H1 (cell line): ENCODE measurements at regions not wholly inside any gene's neighbourhood (a gene's known extent, or its start where the extent isn't known, plus 50 kb on each side); places are given as distances from the start of the nearest gene placed in this dataset.

ENCODE experiments used
- CTCF ChIA-PET: fragments of 300-600 bp; sonication (Branson Sonifier 250); formaldehyde crosslinking; loops from one replicate; lab custom pipeline; 2021; ENCODE audit not compliant: partially characterized antibody; lab: Charles Lee
- POLR2A ChIA-PET: fragments of 300-600 bp; sonication (Branson Sonifier 250); formaldehyde crosslinking; loops from one replicate; lab custom pipeline; 2021; ENCODE audit warnings: inconsistent platforms; ENCODE audit not compliant: partially characterized antibody; lab: Charles Lee
- DNase-seq, 2 experiments: peaks; one replicate each; pipeline versions ENCODE4 v3.0.0 to v3.0.0-alpha.2; 2010 to 2022; ENCODE audit warnings: low spot score in 2 of 2, low read depth in 1 of 2, mixed read lengths in 1 of 2
- FAIRE-seq: peaks from 2 replicates; lab custom pipeline; 2011; peaks lifted over from hg19 to GRCh38; lab: Jason Lieb, UNC
- H2AFZ ChIP-seq: 2 replicates; pipeline ENCODE4 v1.8.1; 2012; ENCODE audit warnings: low read length, inconsistent platforms
- H2AK5ac ChIP-seq: 2 replicates; pipeline ENCODE4 v1.6.1; 2013; ENCODE audit warnings: low read depth, low read length
- H2BK120ac ChIP-seq: replicated peaks from 2 replicates; pipeline ENCODE3; 2013; ENCODE audit warnings: low read depth, low read length, inconsistent platforms
- H2BK12ac ChIP-seq: 2 replicates; pipeline ENCODE4 v1.6.1; 2013; ENCODE audit warnings: low read depth, low read length
- H2BK15ac ChIP-seq: 2 replicates; pipeline ENCODE4 v1.6.1; 2013; ENCODE audit warnings: low read length
- H2BK20ac ChIP-seq: 2 replicates; pipeline ENCODE4 v1.6.1; 2013; ENCODE audit warnings: low read length
- H2BK5ac ChIP-seq: 2 replicates; pipeline ENCODE4 v1.6.1; 2013; ENCODE audit warnings: low read depth, low read length
- H3K14ac ChIP-seq: 2 replicates; pipeline ENCODE4 v1.6.1; 2013; ENCODE audit warnings: inconsistent platforms; ENCODE audit not compliant: insufficient read length
- H3K18ac ChIP-seq: 2 replicates; pipeline ENCODE4 v1.6.1; 2013; ENCODE audit warnings: low read length; ENCODE audit errors: extremely low read depth
- H3K23ac ChIP-seq: 2 replicates; pipeline ENCODE4 v1.6.1; 2013; ENCODE audit warnings: inconsistent platforms; ENCODE audit not compliant: insufficient read length
- H3K23me2 ChIP-seq: 2 replicates; pipeline ENCODE4 v1.6.1; 2013; ENCODE audit warnings: low read depth, low read length
- H3K27ac ChIP-seq: 2 replicates; pipeline ENCODE4 v1.6.1; 2011; ENCODE audit warnings: low read depth, low read length, inconsistent platforms
- H3K27me3 ChIP-seq, 4 experiments: replicated peaks in 1 of 4; 1 replicate in 1 of 4; 2 replicates in 3 of 4; pipeline versions ENCODE4 v1.6.1 to v1.8.1; 2011 to 2013; ENCODE audit warnings: low read length in 3 of 4, mild to moderate bottlenecking in 3 of 4, inconsistent platforms in 2 of 4, mixed read lengths in 2 of 4, moderate library complexity in 1 of 4; ENCODE audit not compliant: control insufficient read depth in 3 of 4, insufficient read depth in 3 of 4; ENCODE audit errors: extremely low read depth in 1 of 4
- H3K36me3 ChIP-seq, 4 experiments: 2 replicates each; pipeline versions ENCODE4 v1.6.1 to v1.8.1; 2011 to 2013; ENCODE audit warnings: mild to moderate bottlenecking in 4 of 4, low read length in 3 of 4, moderate library complexity in 2 of 4, control low read depth in 1 of 4, inconsistent platforms in 1 of 4; ENCODE audit not compliant: insufficient read depth in 4 of 4, control insufficient read depth in 2 of 4
- H3K4ac ChIP-seq: replicated peaks from 2 replicates; pipeline ENCODE3; 2013; ENCODE audit warnings: low read length, low read depth, mixed read lengths, inconsistent platforms; ENCODE audit not compliant: insufficient read length
- H3K4me1 ChIP-seq, 4 experiments: replicated peaks in 1 of 4; 1 replicate in 1 of 4; 2 replicates in 3 of 4; pipeline versions ENCODE4 v1.6.1 to v1.8.1; 2011 to 2013; ENCODE audit warnings: low read length in 3 of 4, inconsistent platforms in 2 of 4, mixed read lengths in 1 of 4; ENCODE audit not compliant: insufficient read depth in 4 of 4, control insufficient read depth in 3 of 4
- H3K4me2 ChIP-seq, 2 experiments: 2 replicates each; pipeline versions ENCODE4 v1.6.1 to v1.8.1; 2011 to 2013; ENCODE audit warnings: low read depth in 2 of 2, low read length in 2 of 2, control low read depth in 1 of 2, inconsistent platforms in 1 of 2, mild to moderate bottlenecking in 1 of 2; ENCODE audit not compliant: insufficient read depth in 1 of 2
- H3K4me3 ChIP-seq, 4 experiments: fragments of 200-600, 300-600 bp in 1 of 4; sonication (generic), shearing (Covaris generic), sonication (Bioruptor Twin) in 1 of 4; 2 replicates each; pipeline versions ENCODE4 v1.5.1 to v1.8.1; 2011 to 2016; ENCODE audit warnings: low read length in 4 of 4, low read depth in 3 of 4, control low read depth in 2 of 4, inconsistent platforms in 2 of 4, mild to moderate bottlenecking in 2 of 4, mixed read lengths in 1 of 4, moderate library complexity in 1 of 4; ENCODE audit not compliant: insufficient read depth in 2 of 4; ENCODE audit errors: extremely low read depth in 1 of 4
- H3K56ac ChIP-seq: replicated peaks from 2 replicates; pipeline ENCODE3; 2013; ENCODE audit warnings: low read depth, mild to moderate bottlenecking, mixed read lengths, low read length, inconsistent platforms; ENCODE audit not compliant: insufficient read length
- H3K79me1 ChIP-seq: 2 replicates; pipeline ENCODE4 v1.6.1; 2013; ENCODE audit warnings: low read depth, low read length, control low read depth
- H3K79me2 ChIP-seq, 2 experiments: 2 replicates each; pipeline versions ENCODE4 v1.6.1 to v1.8.1; 2012 to 2013; ENCODE audit warnings: low read length in 2 of 2, mild to moderate bottlenecking in 2 of 2, inconsistent platforms in 1 of 2; ENCODE audit not compliant: insufficient read depth in 2 of 2, control insufficient read depth in 1 of 2
- H3K9ac ChIP-seq, 4 experiments: replicated peaks in 1 of 4; 1 replicate in 1 of 4; 2 replicates in 3 of 4; pipeline versions ENCODE4 v1.6.1 to v1.8.1; 2011 to 2013; ENCODE audit warnings: low read depth in 3 of 4, low read length in 3 of 4, control low read depth in 2 of 4, mild to moderate bottlenecking in 2 of 4, moderate library complexity in 2 of 4, inconsistent platforms in 1 of 4; ENCODE audit errors: extremely low read depth in 1 of 4
- H3K9me3 ChIP-seq, 2 experiments: 2 replicates each; pipeline versions ENCODE4 v1.6.1 to v1.8.1; 2012 to 2013; ENCODE audit warnings: mild to moderate bottlenecking in 2 of 2, moderate library complexity in 2 of 2, control low read depth in 1 of 2, inconsistent platforms in 1 of 2, low read depth in 1 of 2, low read length in 1 of 2, mixed read lengths in 1 of 2; ENCODE audit not compliant: insufficient read depth in 2 of 2
- H4K20me1 ChIP-seq, 2 experiments: replicated peaks in 1 of 2; 2 replicates each; pipeline versions ENCODE3 to v1.8.1; 2011 to 2013; ENCODE audit warnings: inconsistent platforms in 2 of 2, low read length in 2 of 2, mild to moderate bottlenecking in 1 of 2; ENCODE audit not compliant: insufficient read depth in 2 of 2, control insufficient read depth in 1 of 2
- H4K5ac ChIP-seq: 2 replicates; pipeline ENCODE4 v1.6.1; 2013; ENCODE audit warnings: low read length, low read depth, mixed read lengths, inconsistent platforms; ENCODE audit not compliant: insufficient read length
- H4K8ac ChIP-seq: 2 replicates; pipeline ENCODE4 v1.8.0; 2013; ENCODE audit warnings: mild to moderate bottlenecking, moderate library complexity, low read length, inconsistent platforms; ENCODE audit not compliant: insufficient read depth; ENCODE audit errors: extremely low read depth
- H4K91ac ChIP-seq: replicated peaks from 2 replicates; pipeline ENCODE3; 2013; ENCODE audit warnings: low read length, mixed read lengths, inconsistent platforms; ENCODE audit not compliant: insufficient read length
- SP4 ChIP-seq: IDR thresholded peaks from 2 replicates; pipeline ENCODE4 v1.6.1; 2012; ENCODE audit warnings: low read length, inconsistent platforms
- WGBS, 2 experiments: shearing (Covaris generic) in 1 of 2; methylation state at CpG; one replicate each; pipeline versions ENCODE4 v1.1.6 to v1.1.7; 2013 to 2015; ENCODE audit warnings: low lambda C conversion rate in 2 of 2, mixed read lengths in 2 of 2, inconsistent platforms in 1 of 2, low coverage in 1 of 2, missing lambda C conversion rate in 1 of 2; ENCODE audit not compliant: insufficient replicate concordance in 2 of 2, insufficient coverage in 1 of 2, insufficient read length in 1 of 2; ENCODE audit errors: extremely low coverage in 1 of 2, missing lambda C conversion rate in 1 of 2; 5-methylcytosine and 5-hydroxymethylcytosine counted together

DNA sequence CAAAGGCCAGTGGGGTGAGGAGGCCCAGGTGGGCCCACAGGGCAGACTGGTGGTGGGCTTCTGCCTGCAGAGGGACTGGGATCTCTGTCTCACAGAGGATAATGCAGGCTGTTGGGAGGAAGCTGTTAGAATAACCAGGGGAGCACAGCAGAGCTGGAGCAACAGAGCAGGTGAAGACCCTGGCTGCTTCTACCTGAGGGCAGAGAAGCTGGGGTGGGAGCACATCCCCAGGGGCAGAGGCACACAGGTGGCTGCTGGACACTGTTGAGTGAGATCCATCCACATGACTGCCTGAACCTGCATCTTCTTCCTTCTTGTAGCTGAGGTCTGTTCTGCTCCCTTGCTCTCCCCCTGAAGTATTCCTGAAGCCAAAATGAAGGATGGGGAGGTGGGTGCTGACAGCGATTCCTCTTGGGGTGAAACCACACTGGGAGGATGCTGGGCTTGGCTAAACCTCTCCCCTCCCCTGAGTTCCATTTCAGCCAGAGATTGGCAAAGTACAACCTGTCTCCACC is 1725.0 kb downstream of the TP53TG3F start:
- no peak overlapping the region for H2BK15ac ChIP-seq
- H3K79me2 ChIP-seq: no peaks in the 10 kb centered on the region
- H2AFZ ChIP-seq: no peak overlapping the region
- H4K20me1 ChIP-seq: no peaks in the 10 kb centered on the region
- H4K5ac ChIP-seq: no peak overlapping the region
- POLR2A ChIA-PET: no interaction called here
- H3K9me3 ChIP-seq: peaks cover 86 to 93% of the 10 kb centered on the region in 2 experiments
- H2BK5ac ChIP-seq: no peak overlapping the region
- H3K4me1 ChIP-seq: no peaks in the 10 kb centered on the region
- CTCF ChIA-PET: no interaction called here
- no peak overlapping the region for H4K8ac ChIP-seq
- H2AK5ac ChIP-seq: no peak overlapping the region
- no peaks in the 10 kb centered on the region for H3K36me3 ChIP-seq
- no peak overlapping the region for H2BK20ac ChIP-seq
- H3K27ac ChIP-seq: no peak overlapping the region
- H3K23ac ChIP-seq: no peak overlapping the region
- no peak for DNase-seq
- H3K56ac ChIP-seq: no peak overlapping the region
- H4K91ac ChIP-seq: no peak overlapping the region
- H2BK120ac ChIP-seq: no peak overlapping the region
- WGBS, 2 experiments: 77% methylated on average over 1 of the region's 1 CpG; no CpG with 5 or more reads in 1 of the 2 experiments
- H2BK12ac ChIP-seq: no peak overlapping the region
- no peak overlapping the region for H3K4me2 ChIP-seq
- no peaks in the 10 kb centered on the region for H3K79me1 ChIP-seq
- TF ChIP-seq SP4: no peak
- no peak overlapping the region for H3K9ac ChIP-seq
- no peak overlapping the region for H3K18ac ChIP-seq
- H3K4me3 ChIP-seq: no peak overlapping the region
- no peak overlapping the region for H3K4ac ChIP-seq
- H3K23me2 ChIP-seq: no peaks in the 10 kb centered on the region
- 0 out of 7 replicates have a peak, but pooled peaks cover 0 to 2% (median 0%) of the 10 kb centered on the region in 4 experiments for H3K27me3 ChIP-seq
- no peak overlapping the region for H3K14ac ChIP-seq
- no peak for FAIRE-seq
